H1 (cell line): ENCODE measurements at regions not wholly inside any gene's neighbourhood (a gene's known extent, or its start where the extent isn't known, plus 50 kb on each side); places are given as distances from the start of the nearest gene placed in this dataset.

Experiments
- EP300 ChIP-seq, 2 experiments: IDR thresholded peaks; 1 replicate in 1 of 2; 2 replicates in 1 of 2; pipeline ENCODE4 v1.6.1; 2011 to 2012; ENCODE audit warnings: low read depth in 2 of 2, low read length in 2 of 2, mild to moderate bottlenecking in 2 of 2, borderline replicate concordance in 1 of 2, inconsistent platforms in 1 of 2, moderate library complexity in 1 of 2
- SAP30 ChIP-seq: fragments of 300-600 bp; sonication (generic); IDR thresholded peaks from 2 replicates; pipeline ENCODE4 v1.7.1; 2012; ENCODE audit warnings: low read length, moderate library complexity, mild to moderate bottlenecking, inconsistent platforms; ENCODE audit not compliant: insufficient read depth, insufficient replicate concordance
- TAF7 ChIP-seq: optimal IDR thresholded peaks from 2 replicates; pipeline ENCODE3; 2011; ENCODE audit warnings: low read depth, mild to moderate bottlenecking, inconsistent platforms, low read length, moderate library complexity, borderline replicate concordance
- TF ChIP-seq, protein P1 (sequence below): IDR thresholded peaks from 2 replicates; pipeline ENCODE4 v1.6.1; 2011; ENCODE audit warnings: low read length, improper control_type of control experiment
- TF ChIP-seq, protein P2 (sequence below): IDR thresholded peaks from 2 replicates; pipeline ENCODE4 v1.6.1; 2011; ENCODE audit warnings: low read depth, mild to moderate bottlenecking, low read length; ENCODE audit not compliant: insufficient read depth

DNA sequence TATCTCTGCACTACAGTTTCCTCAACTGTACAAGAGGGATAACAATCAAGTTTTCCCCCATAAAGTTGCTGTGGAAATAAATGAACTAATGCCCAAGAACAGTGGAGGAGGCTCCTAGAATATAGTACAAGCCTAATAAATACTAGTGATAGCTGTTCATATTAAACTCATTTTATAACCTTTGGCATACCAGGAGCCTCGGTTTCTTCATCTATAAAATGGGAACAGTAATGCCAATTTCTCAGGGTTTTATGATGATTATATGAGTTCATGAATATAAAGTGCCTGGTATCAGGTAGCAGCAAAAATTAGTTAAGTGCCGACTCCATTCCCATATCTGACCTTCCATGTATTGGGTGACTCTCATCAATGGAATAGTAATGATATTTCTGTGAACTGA lies 311.1 kb upstream of the MAF start (continued):
- no peak for TF ChIP-seq EP300 (IDR thresholded peaks at IDR 0.05; ENCODE audit: borderline replicate concordance in 1 of 2, low read depth in 2 of 2, low read length in 2 of 2)
- no peak for TF ChIP-seq TAF7
- TF ChIP-seq SAP30 = no peak
- TF ChIP-seq, protein P1, sequence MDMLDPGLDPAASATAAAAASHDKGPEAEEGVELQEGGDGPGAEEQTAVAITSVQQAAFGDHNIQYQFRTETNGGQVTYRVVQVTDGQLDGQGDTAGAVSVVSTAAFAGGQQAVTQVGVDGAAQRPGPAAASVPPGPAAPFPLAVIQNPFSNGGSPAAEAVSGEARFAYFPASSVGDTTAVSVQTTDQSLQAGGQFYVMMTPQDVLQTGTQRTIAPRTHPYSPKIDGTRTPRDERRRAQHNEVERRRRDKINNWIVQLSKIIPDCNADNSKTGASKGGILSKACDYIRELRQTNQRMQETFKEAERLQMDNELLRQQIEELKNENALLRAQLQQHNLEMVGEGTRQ = no peak
- TF ChIP-seq, protein P2, sequence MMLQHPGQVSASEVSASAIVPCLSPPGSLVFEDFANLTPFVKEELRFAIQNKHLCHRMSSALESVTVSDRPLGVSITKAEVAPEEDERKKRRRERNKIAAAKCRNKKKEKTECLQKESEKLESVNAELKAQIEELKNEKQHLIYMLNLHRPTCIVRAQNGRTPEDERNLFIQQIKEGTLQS = no peak
